Renal cortical epithelial cell (primary cell): ENCODE measurements at regions not wholly inside any gene's neighbourhood (a gene's known extent, or its start where the extent isn't known, plus 50 kb on each side); places are given as distances from the start of the nearest gene placed in this dataset.

Experiments
- DNase-seq: peaks from one replicate; pipeline ENCODE4 v3.0.0-alpha.2; 2011; ENCODE audit warnings: low read depth

DNA sequence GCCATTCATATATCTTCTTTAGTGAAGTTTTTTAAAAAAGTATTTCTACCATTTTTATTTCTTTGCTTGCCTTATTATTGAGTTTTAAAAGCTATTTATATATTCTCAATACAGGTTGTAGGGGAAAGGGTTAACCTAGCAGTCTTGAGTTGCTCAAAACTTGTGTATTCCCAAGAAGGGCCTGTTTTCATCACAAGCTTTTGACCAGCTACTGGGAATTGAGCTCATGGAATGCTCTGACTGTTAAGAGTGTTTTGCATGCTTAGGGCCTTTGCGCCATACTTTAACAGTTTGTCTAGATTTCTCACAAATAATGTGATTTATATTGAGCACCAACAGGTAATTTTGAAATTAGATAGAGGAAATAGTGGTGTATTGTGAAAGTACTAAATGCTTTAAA is 72.0 kb upstream of the CALCR start:
- DNase-seq = no peak

DNA sequence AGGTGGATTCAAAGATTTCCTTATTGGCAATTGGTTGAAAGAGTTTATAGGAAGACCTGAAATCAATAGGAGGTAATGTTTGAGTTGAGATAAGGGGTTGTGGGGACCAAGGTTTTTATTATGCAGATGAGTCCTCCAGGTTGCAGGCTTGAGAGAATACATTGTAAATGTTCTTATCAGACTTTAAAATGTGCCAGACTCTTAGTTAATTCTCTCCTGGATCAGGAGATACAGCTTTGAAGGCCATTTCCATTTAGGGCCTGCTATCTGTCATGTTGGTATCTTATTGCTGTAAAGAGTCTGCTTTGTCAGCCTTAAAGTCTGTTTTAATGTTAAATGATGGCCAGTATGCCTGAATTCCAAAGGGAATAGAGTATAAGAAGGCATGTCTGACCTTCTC is 61.8 kb upstream of the CALCR start:
- no peak for DNase-seq

DNA sequence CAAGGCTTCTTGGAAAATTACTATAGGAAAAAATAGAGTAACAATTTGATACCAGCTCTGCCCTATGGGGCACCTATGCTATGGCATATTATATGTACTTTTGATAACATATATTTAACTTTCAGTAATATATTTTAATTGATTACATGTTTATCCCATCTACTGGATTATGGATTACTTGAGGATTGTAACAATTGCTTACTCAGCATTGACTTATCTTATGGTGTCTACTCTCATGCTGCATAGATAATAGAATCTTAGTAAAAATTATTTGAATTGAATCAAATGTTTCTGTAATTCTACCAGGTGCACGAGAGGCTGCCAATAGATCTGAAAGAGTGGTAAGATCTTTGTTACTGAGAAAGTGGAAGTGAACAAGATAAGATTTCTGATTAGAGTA is 57.8 kb upstream of the CALCR start:
- DNase-seq = no peak

DNA sequence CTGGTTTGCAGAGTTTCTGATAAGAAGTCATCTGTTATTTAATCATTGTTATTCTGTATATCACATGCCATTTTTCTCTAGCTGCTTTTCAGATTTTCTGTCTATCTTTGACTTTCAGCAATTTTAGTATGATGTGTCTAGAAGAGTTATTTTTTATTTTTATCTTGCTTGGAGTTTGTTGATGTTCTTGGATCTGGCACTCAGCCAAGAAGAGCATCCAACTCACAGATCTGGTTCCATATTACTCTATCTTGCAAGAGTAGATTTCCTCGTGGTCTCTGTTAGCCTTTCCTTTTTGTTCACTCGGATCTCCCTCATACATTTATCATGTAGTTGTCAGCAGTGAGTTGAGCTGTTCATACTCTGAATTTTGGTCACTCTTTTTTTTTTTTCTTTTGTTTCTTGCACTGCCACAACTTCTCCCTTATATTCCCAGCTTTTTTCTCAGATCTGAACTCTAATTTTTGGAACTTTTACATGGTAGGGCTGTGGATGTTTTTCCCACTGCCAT is 54.8 kb upstream of the CALCR start:
- no peak for DNase-seq

DNA sequence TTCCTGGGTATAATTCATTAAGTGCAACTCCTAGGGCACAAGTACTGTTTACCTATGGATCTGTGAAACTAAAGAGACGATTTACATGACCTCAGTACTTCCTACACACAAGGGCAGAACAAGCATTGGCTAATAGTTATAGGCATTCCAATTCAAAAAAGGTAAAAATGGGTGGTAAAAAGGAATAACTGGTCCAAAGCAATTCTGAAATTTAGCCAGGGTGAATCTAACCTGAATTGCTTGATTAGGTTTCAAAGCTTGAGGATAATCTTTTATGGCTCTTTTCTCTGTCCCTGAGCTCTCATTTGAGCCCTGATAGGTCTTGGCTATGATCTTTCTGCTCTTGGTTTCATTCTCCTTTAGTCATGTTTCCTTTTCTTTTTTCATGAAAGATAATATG is 52.3 kb upstream of the CALCR start:
- DNase-seq = no peak
